HG02840 (cell line): ENCODE measurements at regions not wholly inside any gene's neighbourhood (a gene's known extent, or its start where the extent isn't known, plus 50 kb on each side); places are given as distances from the start of the nearest gene placed in this dataset.
A peak's percentile ranks its signal among the peaks of the same experiment; 100 is the strongest.

Experiments used
- ATAC-seq: cut with Tn5 transposase; IDR thresholded peaks from one replicate; pipeline ENCODE4 v1.9.1; 2021; ENCODE audit warnings: mild to moderate bottlenecking, moderate library complexity, moderate number of reproducible peaks; ENCODE audit not compliant: unreplicated experiment, low FRiP score

GRCh38 chr2:195022508-195022830, 634.6 kb upstream of the SLC39A10 start:
- no peak for ATAC-seq

DNA sequence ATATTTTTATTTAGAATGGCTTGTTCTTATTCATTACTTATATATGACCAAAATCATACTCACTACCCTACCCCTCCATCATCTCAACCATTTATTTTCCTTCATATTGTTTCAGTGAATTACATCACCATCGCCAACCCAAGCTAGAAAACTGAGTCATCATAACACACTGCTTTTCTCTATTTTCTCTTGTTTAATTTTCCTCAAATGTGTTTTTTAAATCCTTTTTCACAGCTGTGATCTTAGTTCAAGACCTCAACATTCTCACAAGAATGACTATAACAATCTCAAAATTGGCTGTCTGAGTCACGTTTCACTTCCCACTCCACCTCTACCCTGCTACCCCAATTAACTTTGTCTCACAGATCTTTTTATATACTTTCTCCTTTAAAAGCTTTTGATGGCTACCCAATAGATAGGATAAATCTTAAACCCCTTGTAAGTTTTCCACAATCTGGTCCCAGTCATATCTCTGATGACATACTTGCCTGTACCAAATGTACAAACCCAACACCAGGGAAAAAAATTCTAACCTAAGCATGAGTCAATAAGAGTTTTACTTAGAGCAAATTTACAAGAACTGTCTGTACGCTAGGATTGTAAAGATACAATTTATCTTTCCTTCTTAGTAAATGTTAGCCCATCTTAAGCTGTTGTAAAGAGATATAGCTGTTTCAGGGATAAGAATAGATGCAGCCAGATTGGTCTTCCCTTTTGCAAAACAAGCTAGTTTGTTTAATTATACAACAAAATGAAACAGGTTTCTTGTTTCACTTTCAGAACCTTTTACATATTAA, 635.1 kb upstream of the SLC39A10 start:
- ATAC-seq: peak; percentile 63

DNA sequence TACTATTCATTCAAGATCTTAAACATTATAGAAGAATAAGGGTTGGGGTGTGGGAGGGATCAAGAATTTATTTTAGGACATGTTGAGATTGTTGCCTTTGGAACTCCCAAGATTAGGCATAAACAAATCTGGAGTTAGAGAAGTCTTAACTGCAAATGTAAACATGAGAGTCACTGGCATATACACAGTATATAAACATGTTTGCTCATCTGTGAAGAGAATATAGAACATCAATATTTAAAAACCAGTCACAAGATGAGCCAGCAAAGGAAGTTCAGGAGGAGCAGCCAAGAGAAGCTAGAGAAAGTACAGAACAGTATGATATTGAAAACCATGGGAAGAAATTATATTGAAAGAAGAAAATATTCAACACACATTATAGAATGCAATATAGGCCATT, 638.6 kb upstream of the SLC39A10 start:
- no peak for ATAC-seq

DNA sequence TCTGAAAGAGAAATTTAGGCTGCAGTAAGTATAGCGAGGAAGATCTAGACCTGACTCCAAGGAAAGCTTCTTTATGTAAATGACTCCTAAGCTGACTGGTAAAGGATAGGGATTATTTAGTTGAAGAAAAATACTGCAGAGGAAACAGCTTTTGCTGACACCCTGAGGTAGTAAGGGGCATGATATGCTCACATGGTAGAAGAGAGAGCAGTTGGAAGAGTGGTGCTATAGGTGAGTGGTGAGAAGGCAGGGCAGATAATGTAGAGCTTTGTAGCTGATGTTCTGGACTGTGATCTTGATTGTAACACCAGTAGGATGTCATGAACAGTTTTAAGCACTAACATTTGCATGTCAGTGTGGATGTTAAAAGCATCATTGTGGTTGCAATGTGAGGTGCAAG, 639.1 kb upstream of the SLC39A10 start:
- ATAC-seq: no peak

DNA sequence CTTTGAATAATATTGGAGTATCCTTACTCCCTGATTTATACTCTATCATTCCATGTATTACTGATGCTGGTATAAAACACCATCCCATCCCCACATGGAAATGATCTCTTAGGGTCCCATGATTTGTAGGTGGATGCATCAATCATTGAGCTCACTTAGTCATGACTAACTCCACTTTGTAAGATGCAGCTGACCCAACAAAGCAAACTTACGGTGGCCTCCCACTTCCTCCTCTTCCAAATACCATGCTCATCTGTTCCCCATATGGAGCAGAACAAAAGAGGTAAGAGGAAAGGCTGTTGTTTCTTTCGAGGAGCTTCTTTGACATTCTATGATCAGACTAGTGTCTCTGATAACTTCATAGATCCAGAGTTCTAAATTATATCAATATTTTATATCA, 640.2 kb upstream of the SLC39A10 start:
- no peak for ATAC-seq

GRCh38 chr2:195009202-195009601, 647.8 kb upstream of the SLC39A10 start:
- ATAC-seq: no peak

- no peak for ATAC-seq
These were observed 650.2 kb upstream of the SLC39A10 start for GRCh38 chr2:195006856-195007255.

- no peak for ATAC-seq
These were observed 653.0 kb upstream of the SLC39A10 start for GRCh38 chr2:195003881-195004471.

GRCh38 chr2:195001924-195002323, 655.1 kb upstream of the SLC39A10 start:
- ATAC-seq: no peak

DNA sequence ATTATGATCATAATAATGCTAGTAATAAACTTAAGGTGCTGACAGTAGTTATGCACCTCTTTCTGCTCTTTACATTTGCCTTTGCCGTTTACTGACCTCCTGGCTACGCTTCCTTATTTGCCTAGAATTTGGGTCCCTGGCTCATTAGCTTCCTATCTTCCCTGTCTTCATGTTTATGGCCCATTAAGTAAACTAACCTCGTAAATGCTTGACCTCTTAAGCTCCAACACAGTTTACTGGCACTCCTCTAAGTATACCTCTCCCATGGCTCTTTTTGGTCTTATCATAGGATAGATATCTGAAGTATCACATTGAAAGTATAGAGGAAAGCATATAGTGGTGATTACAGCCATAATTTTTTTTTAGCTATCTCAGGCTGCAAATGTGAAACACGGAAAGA, 657.3 kb upstream of the SLC39A10 start:
- no peak for ATAC-seq

DNA sequence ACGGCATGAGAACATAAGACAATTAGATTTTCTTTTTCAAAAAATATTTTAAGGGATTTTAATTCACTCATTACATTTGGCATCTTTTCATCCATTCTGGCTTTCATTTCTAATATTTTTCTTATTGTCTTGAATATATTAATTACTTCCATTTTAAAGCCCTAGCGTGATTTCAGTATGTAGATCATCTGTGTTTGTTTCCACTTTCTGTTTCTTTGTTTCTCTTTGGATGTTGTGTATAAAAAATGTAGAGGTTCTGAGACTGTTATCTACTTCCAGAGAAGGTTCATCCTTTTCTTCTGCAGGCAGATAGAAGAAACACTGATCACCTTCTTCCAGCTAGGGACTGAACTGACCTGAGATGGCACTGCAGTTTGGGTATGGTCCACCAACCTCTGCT, 664.4 kb upstream of the SLC39A10 start:
- ATAC-seq: no peak

DNA sequence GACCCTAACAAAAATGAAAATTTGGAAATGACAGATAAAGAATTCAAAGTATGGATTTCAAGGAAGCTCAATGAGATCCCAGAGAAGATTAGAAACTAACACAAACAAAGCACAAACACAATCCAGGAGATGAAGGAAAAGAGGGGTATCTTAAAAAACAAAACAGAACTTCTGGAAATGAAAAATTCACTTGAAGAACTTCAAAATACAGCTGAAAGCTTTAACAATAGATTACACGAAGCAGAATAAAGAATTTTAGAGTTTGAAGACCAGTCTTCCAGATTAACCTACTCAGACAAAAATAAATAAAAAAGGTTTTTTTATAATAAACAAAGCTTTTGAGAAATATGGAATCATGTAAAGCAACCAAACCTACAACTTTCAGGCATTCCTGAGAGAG, 671.8 kb upstream of the SLC39A10 start:
- no peak for ATAC-seq

DNA sequence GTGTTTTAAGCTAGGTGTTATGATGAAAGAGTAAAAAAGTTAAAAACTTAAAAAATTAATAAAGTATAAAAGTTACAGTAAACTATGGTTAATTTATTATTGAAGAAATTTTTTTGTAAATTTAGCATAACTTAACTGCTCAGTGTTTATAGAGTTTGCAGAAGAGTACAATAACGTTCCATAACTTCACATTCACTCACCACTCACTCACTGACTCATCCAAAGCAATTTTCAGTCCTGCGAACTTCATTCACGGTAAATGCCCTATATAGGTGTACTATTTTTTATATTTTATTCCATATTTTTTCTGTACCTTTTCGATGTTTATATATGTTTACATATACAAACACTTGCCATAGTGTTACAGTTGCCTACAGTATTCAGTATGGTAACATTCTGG, 694.8 kb upstream of the SLC39A10 start:
- no peak for ATAC-seq

GRCh38 chr2:194954218-194954617, 702.8 kb upstream of the SLC39A10 start:
- no peak for ATAC-seq

GRCh38 chr2:194946826-194947225, 710.2 kb upstream of the SLC39A10 start:
- ATAC-seq: no peak

- no peak for ATAC-seq
These were observed 719.0 kb upstream of the SLC39A10 start for GRCh38 chr2:194938066-194938465.

- no peak for ATAC-seq
These were observed 729.5 kb upstream of the SLC39A10 start for GRCh38 chr2:194927489-194927888.

DNA sequence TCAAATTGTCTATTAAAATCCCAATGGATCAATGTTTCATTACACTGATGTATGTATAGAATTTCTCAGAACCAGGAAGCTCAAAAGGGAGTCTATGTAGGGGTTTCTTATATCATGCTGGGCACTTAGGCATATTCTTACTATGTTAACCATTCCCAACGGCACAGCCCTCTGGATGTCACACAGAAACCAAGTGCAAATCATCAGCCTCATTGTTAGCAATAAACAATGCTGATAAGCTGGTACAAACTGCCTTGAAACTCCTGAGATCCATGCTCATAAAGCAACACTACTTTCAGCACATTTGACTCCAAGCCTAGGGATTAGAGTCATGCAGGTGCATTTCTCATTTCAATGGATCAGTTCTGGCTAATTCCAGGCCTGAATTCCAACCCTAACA, 730.2 kb upstream of the SLC39A10 start:
- ATAC-seq: no peak

- no peak for ATAC-seq
These were observed 731.3 kb upstream of the SLC39A10 start for GRCh38 chr2:194925742-194926141.

DNA sequence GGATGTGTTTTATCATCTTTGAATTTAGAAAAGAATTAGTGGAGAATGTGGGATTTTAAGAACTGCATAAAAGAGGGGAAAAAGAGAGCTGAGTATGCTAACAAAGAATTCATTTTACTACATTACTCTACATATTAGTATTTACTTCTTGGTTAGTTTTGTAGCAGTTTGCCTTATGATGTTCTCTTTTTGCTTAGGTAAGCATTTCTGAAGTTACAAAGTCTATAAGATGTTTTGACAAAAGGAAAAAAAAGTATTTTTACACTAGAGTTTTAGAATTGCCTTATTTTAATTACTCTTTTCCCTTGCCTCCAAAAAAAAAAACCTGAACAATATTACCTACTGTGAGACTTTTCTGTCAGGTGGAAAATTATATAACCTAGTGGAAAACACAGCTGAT, 739.5 kb upstream of the SLC39A10 start:
- no peak for ATAC-seq

DNA sequence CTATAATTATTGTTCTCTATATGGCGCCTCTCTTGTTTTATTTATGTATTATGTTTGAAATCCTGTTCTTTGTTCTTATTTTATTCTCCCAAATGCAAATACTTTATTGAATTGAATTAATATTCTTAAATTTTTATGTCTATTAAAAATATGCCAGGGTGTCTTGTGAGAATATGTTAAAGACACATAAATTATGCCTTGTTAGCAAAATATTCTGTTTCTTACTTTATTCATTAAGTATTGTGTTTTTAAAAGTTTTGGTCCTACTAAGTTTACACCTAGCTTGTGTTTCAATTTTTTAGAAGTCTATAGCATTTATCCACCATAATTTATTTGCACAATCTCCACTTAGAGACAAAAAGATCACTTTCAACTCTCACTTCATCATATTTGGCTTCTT, 741.5 kb upstream of the SLC39A10 start:
- ATAC-seq: no peak

DNA sequence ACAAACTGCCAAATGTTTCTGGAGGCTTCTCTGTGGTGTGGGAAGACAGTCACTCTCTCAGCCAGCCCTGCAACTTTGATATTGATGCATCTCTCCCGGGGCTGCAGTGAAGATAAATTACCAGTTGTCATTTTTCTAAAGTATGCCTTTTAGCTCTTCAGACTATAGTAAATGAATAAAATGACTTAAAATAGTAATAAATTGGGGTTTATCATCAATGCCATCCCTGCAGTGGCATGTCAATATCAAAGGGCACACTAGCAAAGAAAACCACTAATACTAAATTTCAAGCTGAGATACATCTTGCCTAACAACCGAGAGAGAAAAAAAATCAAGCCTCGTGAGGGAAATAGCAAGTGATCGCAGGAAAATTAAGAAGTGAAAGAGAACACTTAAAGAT, 749.5 kb upstream of the SLC39A10 start:
- no peak for ATAC-seq
